GM18951 (cell line): ENCODE measurements at regions not wholly inside any gene's neighbourhood (a gene's known extent, or its start where the extent isn't known, plus 50 kb on each side); places are given as distances from the start of the nearest gene placed in this dataset.

ENCODE experiments used
- POLR2A ChIP-seq: IDR thresholded peaks from 4 replicates; pipeline ENCODE4 v1.6.1; 2011; ENCODE audit warnings: mild to moderate bottlenecking; ENCODE audit not compliant: insufficient read length, insufficient read depth; ENCODE audit errors: extremely low read depth
- in situ Hi-C: fragments of 300-500 bp; cut with MboI; formaldehyde crosslinking; loops from one replicate; pipeline ENCODE4 v1.12.0; 2022; ENCODE audit warnings: low sequenced_read_pairs, mixed read lengths, inconsistent platforms; ENCODE audit not compliant: unreplicated experiment

DNA sequence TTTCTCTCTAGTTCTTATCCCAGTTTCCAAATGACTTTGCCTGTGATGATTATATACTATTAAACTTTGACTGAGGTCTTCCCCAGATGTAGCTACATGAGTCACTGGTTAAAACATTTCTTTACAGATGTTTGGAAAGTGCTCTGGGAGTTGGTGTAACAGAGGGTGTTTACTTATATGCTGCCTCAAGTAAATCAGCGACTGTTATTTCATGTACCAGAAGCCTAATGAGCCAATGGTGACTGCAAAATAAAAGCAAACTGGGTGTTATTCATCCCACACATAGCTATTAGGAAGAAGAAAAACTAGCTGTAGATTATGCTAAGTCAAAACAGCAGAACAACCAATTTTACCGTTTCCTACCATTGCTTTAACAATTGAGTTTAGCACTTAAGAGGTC is 929.7 kb upstream of the SEMA6A start:
- in situ Hi-C loops, result no loop called here
- no peak for TF ChIP-seq POLR2A

DNA sequence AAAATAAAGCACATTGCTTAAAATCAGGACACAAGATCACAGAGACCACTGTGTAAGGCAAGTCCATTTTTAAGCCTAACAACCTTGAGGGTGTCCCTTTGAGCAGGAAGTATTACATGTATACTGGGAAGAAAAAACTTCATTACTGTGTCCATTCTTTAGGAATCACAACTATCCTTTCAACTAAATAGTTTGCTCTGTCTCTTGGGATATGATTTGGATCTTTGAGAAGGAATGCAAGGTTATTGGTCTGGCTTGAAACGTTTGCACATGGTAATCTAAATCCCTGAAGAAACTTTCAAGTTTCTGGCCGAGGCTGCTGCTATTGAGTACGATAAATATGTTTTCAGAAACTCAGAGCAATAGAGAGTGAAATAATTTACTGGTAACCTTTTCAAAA is 923.0 kb upstream of the SEMA6A start:
- in situ Hi-C loops, result no loop called here

DNA sequence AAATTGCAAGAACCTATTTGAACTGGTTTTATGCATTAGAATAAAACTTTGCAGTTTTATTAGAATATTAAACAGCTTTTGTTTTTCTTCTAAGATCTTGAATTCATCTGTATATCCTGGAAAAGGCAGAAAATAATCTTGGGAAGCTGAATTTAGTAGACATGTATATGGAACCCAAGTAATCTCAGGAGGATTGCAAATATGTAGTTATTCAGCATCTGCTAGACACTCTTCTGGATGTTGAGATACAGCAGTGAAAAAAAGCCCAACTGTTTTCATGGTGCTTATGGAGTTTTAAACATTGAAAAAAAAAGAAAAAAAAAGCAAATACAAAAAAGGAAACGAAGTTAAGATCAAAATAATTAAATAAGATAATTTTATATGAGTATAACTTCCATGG is 922.2 kb upstream of the SEMA6A start:
- TF ChIP-seq POLR2A, result no peak
- in situ Hi-C loops, result no loop called here

More for the DNA sequence above, 923.0 kb upstream of the SEMA6A start:
- no peak for TF ChIP-seq POLR2A

DNA sequence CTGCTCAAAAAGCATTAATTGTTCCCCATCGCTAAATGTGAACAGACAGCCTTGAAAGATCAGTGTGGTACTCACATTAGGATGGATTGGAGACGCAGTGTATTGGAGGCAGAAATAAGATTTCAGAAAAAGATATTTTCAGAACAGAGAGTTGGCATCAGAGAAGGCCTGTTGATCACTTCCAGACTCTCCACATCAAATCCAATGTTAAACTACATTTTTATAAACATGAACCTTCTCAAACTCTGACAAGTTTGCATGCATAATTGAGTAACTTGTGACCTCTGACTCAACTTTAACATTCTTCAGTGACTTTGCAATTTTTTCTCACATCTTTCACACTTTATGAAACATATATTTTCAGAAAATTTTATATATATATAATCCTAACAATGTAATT is 919.6 kb upstream of the SEMA6A start:
- in situ Hi-C loops, result no loop called here
- TF ChIP-seq POLR2A, result no peak

DNA sequence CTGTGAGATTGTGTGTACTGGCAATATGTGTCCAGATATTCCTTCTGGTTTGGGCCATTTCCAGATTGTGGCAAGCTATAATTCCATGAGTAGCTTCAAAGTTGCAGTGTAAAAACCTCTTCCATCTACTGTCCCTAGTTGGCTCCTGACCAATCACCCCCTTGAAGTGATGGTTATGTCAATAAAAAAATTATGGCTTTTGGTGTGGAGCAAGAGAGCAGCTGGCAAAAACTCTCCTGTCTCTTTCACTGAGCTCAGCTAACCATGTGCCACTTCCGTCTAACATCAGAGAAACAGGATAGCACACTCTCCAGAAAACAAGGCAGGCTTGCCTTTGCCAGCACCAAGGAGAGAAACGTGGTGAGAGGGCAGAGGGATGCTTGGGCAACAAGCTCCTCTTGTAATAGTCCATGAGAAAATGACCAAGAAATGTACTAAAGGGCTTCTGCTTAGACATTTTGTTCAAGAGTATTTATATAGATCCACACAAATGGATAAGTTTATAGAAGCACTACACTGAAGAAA is 914.4 kb upstream of the SEMA6A start:
- in situ Hi-C loops, result no loop called here
- no peak for TF ChIP-seq POLR2A

DNA sequence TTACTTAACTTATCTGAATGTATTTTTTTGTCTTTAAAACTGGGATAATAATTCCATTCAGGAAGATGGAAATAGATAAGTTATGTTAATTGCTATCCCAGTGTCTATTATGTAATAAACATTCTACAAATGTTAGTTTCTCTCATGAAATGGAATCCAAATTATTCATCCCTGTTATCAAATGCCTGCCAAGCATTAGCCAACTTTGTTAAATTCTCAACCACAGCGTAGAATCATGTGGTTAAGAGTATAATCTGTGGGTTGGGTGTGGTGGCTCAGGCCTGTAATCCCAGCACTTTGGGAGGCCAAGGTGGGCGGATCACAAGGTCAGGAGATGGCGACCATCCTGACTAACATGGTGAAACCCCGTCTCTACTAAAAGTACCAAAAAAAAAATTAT is 912.9 kb upstream of the SEMA6A start:
- TF ChIP-seq POLR2A, result no peak
- in situ Hi-C loops, result no loop called here

DNA sequence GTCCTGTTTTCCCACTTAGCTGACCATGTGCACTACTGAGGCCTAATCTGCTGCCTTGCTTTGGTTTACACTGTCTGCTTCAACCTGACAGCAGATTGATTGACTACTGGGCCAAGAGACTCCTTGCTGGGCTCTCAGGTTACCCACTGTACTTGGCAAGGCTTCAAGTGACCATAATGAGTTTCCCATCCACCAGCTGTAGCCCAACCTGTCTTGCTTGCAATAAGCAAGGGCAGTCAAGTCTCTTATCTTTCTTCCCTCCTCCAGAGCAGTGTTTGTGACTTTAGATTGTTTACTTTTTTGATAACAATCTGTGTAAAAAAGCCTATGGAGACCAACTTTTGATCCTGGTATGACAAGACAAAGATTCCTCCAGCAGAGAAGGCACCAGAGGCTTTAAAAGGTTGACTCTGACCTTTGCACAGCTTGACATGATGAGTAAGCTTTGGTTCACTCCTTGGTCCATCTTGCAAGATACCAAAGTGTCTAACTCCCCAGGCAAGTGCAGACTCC is 912.3 kb upstream of the SEMA6A start:
- in situ Hi-C loops, result no loop called here
- no peak for TF ChIP-seq POLR2A

DNA sequence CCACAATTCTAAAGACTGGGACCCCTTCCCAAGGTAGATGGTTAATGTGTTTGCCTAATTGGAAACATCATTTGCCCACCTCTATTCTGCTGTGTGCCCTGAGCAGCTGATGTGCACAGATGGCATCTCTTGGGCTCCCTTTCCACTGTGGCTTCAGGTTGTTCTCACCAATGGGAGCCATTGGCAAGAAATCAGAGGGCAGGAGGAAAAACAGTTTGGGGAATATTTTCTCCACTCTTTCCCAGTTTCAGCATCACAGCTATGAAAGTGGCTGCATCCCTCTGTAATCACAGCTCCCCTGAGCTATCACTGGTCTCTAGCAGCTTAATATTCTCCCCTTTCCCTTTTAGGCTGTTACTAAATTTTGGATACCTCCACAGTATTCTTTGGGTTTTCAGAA is 911.6 kb upstream of the SEMA6A start:
- TF ChIP-seq POLR2A, result no peak
- in situ Hi-C loops, result no loop called here

DNA sequence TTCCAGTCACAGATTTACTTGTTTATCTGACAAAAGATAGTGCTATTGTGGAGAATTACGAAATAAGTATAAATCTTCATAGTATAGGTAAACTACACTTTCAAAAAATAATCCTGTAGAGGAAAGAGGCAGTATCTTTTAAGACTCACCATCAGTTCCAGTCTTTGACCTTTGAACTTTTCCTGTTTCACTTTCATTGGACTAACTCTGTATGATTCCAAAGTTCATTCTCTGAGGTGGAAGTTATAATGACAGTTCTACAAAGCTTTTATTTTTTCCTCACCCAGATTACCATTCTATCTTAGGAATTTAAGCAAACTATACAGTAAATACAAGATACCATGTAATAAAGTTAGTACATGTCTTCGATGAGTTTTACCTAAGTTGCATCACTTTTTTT is 901.3 kb upstream of the SEMA6A start:
- in situ Hi-C loops, result no loop called here

DNA sequence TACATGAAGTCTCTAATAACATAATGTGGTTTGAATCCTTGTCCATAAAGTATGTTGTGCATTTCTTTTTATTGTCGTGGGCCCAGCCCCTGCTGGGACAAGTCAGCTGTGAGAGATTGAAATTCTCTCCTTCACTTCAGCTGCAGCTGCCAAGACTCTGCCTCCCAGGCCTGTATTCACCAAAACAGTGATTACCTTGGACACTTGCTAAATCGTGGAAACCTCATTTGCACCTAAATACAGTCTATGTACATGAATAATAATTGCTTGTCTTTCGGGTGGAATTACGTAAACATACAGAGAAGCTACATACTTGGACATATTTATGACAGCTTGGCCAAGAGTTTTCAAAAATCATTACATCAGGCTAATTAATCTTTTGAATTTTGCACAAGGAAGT is 898.5 kb upstream of the SEMA6A start:
- no peak for TF ChIP-seq POLR2A
- in situ Hi-C loops, result no loop called here

More for the DNA sequence above, 901.3 kb upstream of the SEMA6A start:
- no peak for TF ChIP-seq POLR2A

DNA sequence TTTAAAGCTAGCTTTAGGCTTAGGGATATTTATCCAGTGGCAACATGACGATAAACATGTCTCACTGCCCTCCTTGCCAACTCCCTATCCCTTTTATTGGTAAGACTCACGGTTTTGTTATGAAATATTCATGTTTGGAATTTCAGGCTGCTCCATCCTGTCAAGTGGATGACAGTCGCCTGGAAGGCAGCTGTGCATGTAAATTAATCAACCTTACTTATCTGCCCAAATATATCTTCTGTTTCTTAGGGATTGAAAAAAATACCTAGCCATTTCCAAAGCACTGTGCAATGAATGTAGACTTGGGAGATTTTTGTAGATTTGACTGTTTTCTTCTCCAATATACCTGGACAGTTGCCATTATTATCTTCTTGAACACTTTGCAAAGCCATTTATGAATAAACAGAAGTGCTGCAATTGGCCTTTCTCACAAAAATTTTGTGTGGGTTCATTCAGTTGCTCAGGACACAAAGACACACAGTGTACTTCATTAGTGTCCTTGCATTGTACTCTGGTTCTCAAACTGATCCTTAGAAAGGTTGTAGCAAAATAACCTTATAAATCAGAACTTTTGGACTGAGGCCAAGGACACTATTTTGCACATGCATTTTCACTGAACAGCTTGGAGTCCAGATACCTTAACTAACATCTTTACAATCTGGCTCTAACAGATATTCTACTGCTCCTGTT is 889.4 kb upstream of the SEMA6A start:
- TF ChIP-seq POLR2A, result no peak
- in situ Hi-C loops, result no loop called here

DNA sequence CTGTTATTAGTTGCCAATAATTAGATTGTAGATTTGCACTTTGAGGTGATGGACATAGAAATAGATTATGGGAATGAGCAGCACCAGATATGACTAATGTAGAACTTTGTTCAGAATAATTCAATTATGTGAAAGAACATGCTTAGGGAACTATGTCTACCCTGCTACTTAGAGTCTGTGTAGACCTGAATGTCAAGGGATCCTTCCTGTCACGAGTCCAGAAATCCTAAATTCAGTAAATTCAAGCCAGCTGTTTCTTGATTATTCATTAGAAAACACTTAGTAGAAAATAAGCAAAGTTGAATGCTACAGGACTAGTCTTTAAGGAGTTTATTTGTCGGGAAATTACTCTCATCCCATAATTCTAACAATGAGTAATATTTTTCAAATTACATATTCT is 887.3 kb upstream of the SEMA6A start:
- in situ Hi-C loops, result no loop called here
- no peak for TF ChIP-seq POLR2A

DNA sequence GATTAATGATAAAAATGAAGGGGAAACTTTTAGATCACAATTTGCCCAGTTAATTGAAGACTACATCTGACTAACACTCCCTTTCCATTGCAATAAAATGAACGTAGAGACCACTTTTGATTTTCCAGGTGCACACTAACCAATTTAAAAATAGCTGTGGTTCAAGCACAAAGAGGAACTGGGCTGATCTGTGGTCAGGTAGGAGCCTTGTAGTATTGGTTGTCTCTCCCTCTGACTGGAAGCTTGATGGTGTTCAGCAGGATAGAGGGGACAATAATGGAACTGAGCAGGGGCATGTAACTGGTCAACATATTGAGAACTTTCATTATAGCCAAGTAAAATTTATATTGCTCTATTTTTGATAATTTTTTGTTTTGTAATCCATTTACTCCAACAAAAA is 886.8 kb upstream of the SEMA6A start:
- in situ Hi-C loops, result no loop called here
- no peak for TF ChIP-seq POLR2A

DNA sequence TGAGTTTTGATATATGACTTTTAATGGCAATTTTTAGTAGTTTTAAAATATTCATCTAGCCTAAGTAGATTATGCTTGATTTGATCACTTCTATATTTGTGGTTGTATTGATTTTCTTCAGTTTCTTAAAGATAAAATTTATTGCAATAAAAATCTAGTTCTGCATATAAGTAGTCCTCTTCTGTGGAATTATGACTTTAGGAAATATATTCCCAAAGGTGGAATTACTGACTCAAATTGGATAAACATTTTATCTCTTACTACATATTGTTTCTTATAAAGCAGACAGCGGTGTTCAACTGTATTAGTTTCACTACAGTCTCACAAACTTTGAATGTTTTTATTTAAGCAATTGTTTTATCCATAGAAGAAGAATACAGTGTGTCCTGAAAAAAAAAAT is 883.0 kb upstream of the SEMA6A start:
- in situ Hi-C loops, result no loop called here

More for the DNA sequence above, 883.0 kb upstream of the SEMA6A start:
- TF ChIP-seq POLR2A, result no peak
